Endothelial cell of umbilical vein (primary cell): ENCODE measurements at regions not wholly inside any gene's neighbourhood (a gene's known extent, or its start where the extent isn't known, plus 50 kb on each side); places are given as distances from the start of the nearest gene placed in this dataset.

Source experiments
- BruUV-seq: library from RNA; stranded (reverse); fragments of 400-500 nt; replicated peaks from 2 replicates; lab custom pipeline; 2021; lab: Mats Ljungman, UMichigan
- CTCF ChIA-PET: fragments of 300-600, 350-600 bp; sonication (Branson Sonifier 250); formaldehyde crosslinking; loops from one replicate; lab custom pipeline; 2021; ENCODE audit warnings: antibody characterized with exemption, inconsistent platforms; lab: Charles Lee
- POLR2A ChIA-PET: fragments of 300-600, 350-600 bp; sonication (Branson Sonifier 250); formaldehyde crosslinking; loops from one replicate; lab custom pipeline; 2021; ENCODE audit warnings: antibody characterized with exemption, inconsistent platforms; lab: Charles Lee
- DNase-seq: peaks from one replicate; pipeline ENCODE4 v3.0.0-alpha.2; 2011; ENCODE audit warnings: low read depth, low spot score
- FAIRE-seq: peaks from 2 replicates; lab custom pipeline; 2011; peaks lifted over from hg19 to GRCh38; lab: Jason Lieb, UNC
- H2AFZ ChIP-seq: 2 replicates; pipeline ENCODE4 v1.6.0; 2012; ENCODE audit warnings: low read depth, low read length, control low read depth, inconsistent platforms
- H3K27ac ChIP-seq: 2 replicates; pipeline ENCODE4 v1.5.1; 2011; ENCODE audit warnings: low read depth, mild to moderate bottlenecking, control low read depth, low read length, moderate library complexity; ENCODE audit not compliant: insufficient read depth
- H3K27me3 ChIP-seq, 2 experiments: 2 replicates each; pipeline versions ENCODE4 v1.6.0 to v1.6.1; 2011; ENCODE audit warnings: low read length in 2 of 2, mixed read lengths in 1 of 2; ENCODE audit not compliant: control insufficient read depth in 2 of 2, insufficient read depth in 2 of 2
- H3K36me3 ChIP-seq, 2 experiments: 2 replicates in 1 of 2; 3 replicates in 1 of 2; pipeline ENCODE4 v1.5.1; 2011; ENCODE audit warnings: low read length in 2 of 2, mild to moderate bottlenecking in 1 of 2, moderate library complexity in 1 of 2; ENCODE audit not compliant: control insufficient read depth in 2 of 2, insufficient read depth in 2 of 2; ENCODE audit errors: extremely low read depth in 1 of 2
- H3K4me1 ChIP-seq: 3 replicates; pipeline ENCODE4 v1.5.1; 2011; ENCODE audit warnings: mild to moderate bottlenecking, low read length; ENCODE audit not compliant: control insufficient read depth, insufficient read depth; ENCODE audit errors: extremely low read depth
- H3K4me2 ChIP-seq: 2 replicates; pipeline ENCODE4 v1.6.1; 2011; ENCODE audit warnings: low read length, control low read depth, mixed read lengths; ENCODE audit not compliant: insufficient read depth
- H3K4me3 ChIP-seq, 3 experiments: fragments of 200-600 bp in 1 of 3; sonication (generic), shearing (Covaris generic) in 1 of 3; replicated peaks in 1 of 3; 2 replicates each; pipeline ENCODE4 v1.5.1; 2011 to 2016; ENCODE audit warnings: control low read depth in 3 of 3, low read length in 3 of 3, mild to moderate bottlenecking in 2 of 3, inconsistent platforms in 1 of 3, low read depth in 1 of 3, moderate library complexity in 1 of 3; ENCODE audit not compliant: insufficient read depth in 1 of 3
- H3K79me2 ChIP-seq: 2 replicates; pipeline ENCODE4 v1.6.0; 2012; ENCODE audit warnings: low read length, inconsistent platforms; ENCODE audit not compliant: control insufficient read depth, insufficient read depth
- H3K9ac ChIP-seq: replicated peaks from 2 replicates; pipeline ENCODE3; 2011; ENCODE audit warnings: low read length, control low read depth; ENCODE audit not compliant: insufficient read depth; ENCODE audit errors: extremely low read depth
- H3K9me1 ChIP-seq: replicated peaks from 3 replicates; pipeline ENCODE4 v1.6.0; 2011; ENCODE audit warnings: mild to moderate bottlenecking, low read length; ENCODE audit not compliant: control insufficient read depth, insufficient read depth; ENCODE audit errors: extremely low read depth
- H3K9me3 ChIP-seq: replicated peaks from 2 replicates; pipeline ENCODE4 v1.5.1; 2012; ENCODE audit warnings: low read length, inconsistent platforms; ENCODE audit not compliant: control insufficient read depth, insufficient read depth
- H4K20me1 ChIP-seq: replicated peaks from 2 replicates; pipeline ENCODE3; 2011; ENCODE audit warnings: mild to moderate bottlenecking, low read length; ENCODE audit not compliant: control insufficient read depth, insufficient read depth; ENCODE audit errors: extremely low read depth
- EZH2 ChIP-seq: IDR thresholded peaks from 2 replicates; pipeline ENCODE4 v1.6.1; 2012; ENCODE audit warnings: borderline replicate concordance, low read depth, mild to moderate bottlenecking, moderate library complexity, low read length, inconsistent platforms; ENCODE audit not compliant: severe bottlenecking
- FOS ChIP-seq: IDR thresholded peaks from 2 replicates; pipeline ENCODE4 v1.6.1; 2011; ENCODE audit warnings: mild to moderate bottlenecking, low read length, moderate library complexity, borderline replicate concordance; ENCODE audit not compliant: insufficient read depth
- GATA2 ChIP-seq: IDR thresholded peaks from 2 replicates; pipeline ENCODE4 v1.7.0; 2011; ENCODE audit warnings: low read depth, mild to moderate bottlenecking, moderate library complexity, mixed read lengths, low read length; ENCODE audit not compliant: insufficient read length, insufficient read depth
- JUN ChIP-seq: IDR thresholded peaks from 2 replicates; pipeline ENCODE4 v1.6.1; 2011; ENCODE audit warnings: borderline replicate concordance, low read depth; ENCODE audit not compliant: insufficient read length, insufficient read depth
- MYC ChIP-seq: IDR thresholded peaks from one replicate; pipeline ENCODE4 v1.6.1; 2011; ENCODE audit warnings: mild to moderate bottlenecking, low read depth, low read length
- POLR2A ChIP-seq: IDR thresholded peaks from 2 replicates; pipeline ENCODE4 v1.6.1; 2012; ENCODE audit warnings: low read depth, mild to moderate bottlenecking, control low read depth, low read length
- POLR2AphosphoS5 ChIP-seq: IDR thresholded peaks from 2 replicates; pipeline ENCODE4 v1.6.1; 2012; ENCODE audit warnings: low read depth, mild to moderate bottlenecking, control low read depth, low read length, moderate library complexity; ENCODE audit not compliant: insufficient read depth
- dilution Hi-C: fragments of 300-500 bp; cut with MboI; formaldehyde crosslinking; loops from one replicate; pipeline ENCODE4 v1.15.0; 2019; ENCODE audit warnings: low sequenced_read_pairs; ENCODE audit not compliant: extremely low pct_ligation_motif_present
- intact Hi-C: fragments of 100-400 bp; cut with micrococcal nuclease; formaldehyde crosslinking; loops from one replicate; pipeline ENCODE4 v1.10.0; 2022
- TF ChIP-seq, protein P1 (sequence below), 2 donors: IDR thresholded peaks; 1 replicate in 1 of 2; 2 replicates in 1 of 2; pipeline ENCODE4 v1.5.1; 2011; ENCODE audit warnings: low read length in 2 of 2, mild to moderate bottlenecking in 2 of 2, moderate library complexity in 2 of 2, control low read depth in 1 of 2, inconsistent platforms in 1 of 2, low read depth in 1 of 2; ENCODE audit not compliant: insufficient read depth in 1 of 2; ENCODE audit errors: extremely low read depth in 1 of 2

DNA sequence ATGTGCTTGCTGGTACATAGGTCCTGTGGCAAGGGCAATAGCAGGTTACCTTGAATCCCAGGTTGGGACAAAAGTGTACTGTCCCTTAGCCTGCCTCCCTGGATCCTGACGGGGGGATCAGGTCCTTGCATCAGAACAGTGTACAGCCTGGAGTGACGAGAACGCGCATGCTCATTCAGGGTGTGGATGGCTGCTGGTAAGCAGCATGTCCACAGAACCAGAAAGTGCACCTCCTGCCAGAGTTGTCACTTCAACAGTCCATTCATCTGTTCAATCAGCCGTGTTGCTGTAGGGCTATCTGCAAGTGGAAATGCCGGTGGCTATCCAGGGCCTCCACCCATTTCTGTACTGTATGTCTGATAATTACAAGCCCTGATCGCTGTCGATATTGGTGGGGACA, 236.3 kb upstream of the SOX4 start:
- Histone ChIP-seq H3K9ac (no peak overlapping the region), H3K79me2 (no peaks in the 10 kb centered on the region), H3K9me3 (no peaks in the 10 kb centered on the region), H3K27me3 (no peaks in the 10 kb centered on the region), H3K4me3 (no peak overlapping the region), H3K9me1 (peaks cover 3% of the 10 kb centered on the region), H3K4me1 (no peaks in the 10 kb centered on the region), H3K36me3 (no peaks in the 10 kb centered on the region), H3K27ac (no peak overlapping the region), H4K20me1 (no peaks in the 10 kb centered on the region), H3K4me2 (no peak overlapping the region), H2AFZ (no peak overlapping the region)
- dilution Hi-C loops = no loop called here
- intact Hi-C loops = no loop called here
- TF ChIP-seq POLR2A (no peak), GATA2 (no peak), MYC (no peak), JUN (no peak), POLR2AphosphoS5 (no peak), FOS (no peak), EZH2 (no peak)
- TF ChIP-seq, protein P1, sequence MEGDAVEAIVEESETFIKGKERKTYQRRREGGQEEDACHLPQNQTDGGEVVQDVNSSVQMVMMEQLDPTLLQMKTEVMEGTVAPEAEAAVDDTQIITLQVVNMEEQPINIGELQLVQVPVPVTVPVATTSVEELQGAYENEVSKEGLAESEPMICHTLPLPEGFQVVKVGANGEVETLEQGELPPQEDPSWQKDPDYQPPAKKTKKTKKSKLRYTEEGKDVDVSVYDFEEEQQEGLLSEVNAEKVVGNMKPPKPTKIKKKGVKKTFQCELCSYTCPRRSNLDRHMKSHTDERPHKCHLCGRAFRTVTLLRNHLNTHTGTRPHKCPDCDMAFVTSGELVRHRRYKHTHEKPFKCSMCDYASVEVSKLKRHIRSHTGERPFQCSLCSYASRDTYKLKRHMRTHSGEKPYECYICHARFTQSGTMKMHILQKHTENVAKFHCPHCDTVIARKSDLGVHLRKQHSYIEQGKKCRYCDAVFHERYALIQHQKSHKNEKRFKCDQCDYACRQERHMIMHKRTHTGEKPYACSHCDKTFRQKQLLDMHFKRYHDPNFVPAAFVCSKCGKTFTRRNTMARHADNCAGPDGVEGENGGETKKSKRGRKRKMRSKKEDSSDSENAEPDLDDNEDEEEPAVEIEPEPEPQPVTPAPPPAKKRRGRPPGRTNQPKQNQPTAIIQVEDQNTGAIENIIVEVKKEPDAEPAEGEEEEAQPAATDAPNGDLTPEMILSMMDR (IDR thresholded peaks at IDR 0.05; ENCODE audit: extremely low read depth in 1 of 2, insufficient read depth in 1 of 2, low read depth in 1 of 2, low read length in 2 of 2) = no peak
- ChIA-PET CTCF (no interaction called here), POLR2A (no interaction called here)
- BruUV-seq = no TSS peak
- DNase-seq = no peak
- FAIRE-seq = no peak
